ENCODE measurements at regions not wholly inside any gene's neighbourhood (a gene's known extent, or its start where the extent isn't known, plus 50 kb on each side); places are given as distances from the start of the nearest gene placed in this dataset.

- Mint-ChIP-seq H3K27me3 (no peaks in the 10 kb centered on the region), H3K4me1 (peaks cover 58% of the 10 kb centered on the region), H3K9me3 (no peaks in the 10 kb centered on the region), H3K4me3 (peak overlapping the region; percentile 98), H3K36me3 (no peaks in the 10 kb centered on the region), H3K27ac (peak overlapping the region; percentile 99)
Observed at GRCh38 chr4:184536065-184536880, 61.9 kb upstream of the IRF2 start.

GRCh38 chr4:184534511-184535391 lies 60.4 kb upstream of the IRF2 start:
- peaks cover 69% of the 10 kb centered on the region for H3K4me1 Mint-ChIP-seq
- H3K27ac Mint-ChIP-seq = peak overlapping the region; percentile 92
- H3K9me3 Mint-ChIP-seq = no peaks in the 10 kb centered on the region
- no peaks in the 10 kb centered on the region for H3K27me3 Mint-ChIP-seq
- peak overlapping the region; percentile 98 for H3K4me3 Mint-ChIP-seq
- no peaks in the 10 kb centered on the region for H3K36me3 Mint-ChIP-seq

- Mint-ChIP-seq H3K36me3 (no peaks in the 10 kb centered on the region), H3K27ac (peak overlapping the region; percentile 90), H3K4me1 (peaks cover 74% of the 10 kb centered on the region), H3K9me3 (no peaks in the 10 kb centered on the region), H3K4me3 (no peak overlapping the region), H3K27me3 (no peaks in the 10 kb centered on the region)
Observed at GRCh38 chr4:184533908-184534307, 59.6 kb upstream of the IRF2 start.

- Mint-ChIP-seq H3K27ac (no peak overlapping the region), H3K4me3 (no peak overlapping the region), H3K36me3 (peaks cover 2% of the 10 kb centered on the region), H3K4me1 (peaks cover 65% of the 10 kb centered on the region), H3K27me3 (no peaks in the 10 kb centered on the region), H3K9me3 (no peaks in the 10 kb centered on the region)
Observed at GRCh38 chr4:184531008-184531407, 56.7 kb upstream of the IRF2 start.

GRCh38 chr4:184529283-184529682 lies 54.9 kb upstream of the IRF2 start:
- no peaks in the 10 kb centered on the region for H3K27me3 Mint-ChIP-seq
- H3K4me3 Mint-ChIP-seq = no peak overlapping the region
- peak overlapping the region; percentile 35 for H3K27ac Mint-ChIP-seq
- peaks cover 6% of the 10 kb centered on the region for H3K9me3 Mint-ChIP-seq
- H3K4me1 Mint-ChIP-seq = peaks cover 47% of the 10 kb centered on the region
- peaks cover 8% of the 10 kb centered on the region for H3K36me3 Mint-ChIP-seq

GRCh38 chr4:184528713-184529112 lies 54.4 kb upstream of the IRF2 start:
- H3K36me3 Mint-ChIP-seq = peaks cover 8% of the 10 kb centered on the region
- H3K4me3 Mint-ChIP-seq = no peak overlapping the region
- no peaks in the 10 kb centered on the region for H3K27me3 Mint-ChIP-seq
- H3K27ac Mint-ChIP-seq = no peak overlapping the region
- peaks cover 45% of the 10 kb centered on the region for H3K4me1 Mint-ChIP-seq
- peaks cover 6% of the 10 kb centered on the region for H3K9me3 Mint-ChIP-seq

- H3K4me1 Mint-ChIP-seq = peaks cover 38% of the 10 kb centered on the region
Observed at GRCh38 chr4:184528051-184528450, 53.7 kb upstream of the IRF2 start.

GRCh38 chr4:184526228-184526627 lies 51.9 kb upstream of the IRF2 start:
- Mint-ChIP-seq H3K27ac (no peak overlapping the region), H3K9me3 (peaks cover 11% of the 10 kb centered on the region), H3K4me1 (peaks cover 25% of the 10 kb centered on the region), H3K36me3 (peaks cover 8% of the 10 kb centered on the region), H3K27me3 (no peaks in the 10 kb centered on the region), H3K4me3 (no peak overlapping the region)

More at GRCh38 chr4:184528051-184528450, 53.7 kb upstream of the IRF2 start:
- Mint-ChIP-seq H3K9me3 (peaks cover 6% of the 10 kb centered on the region), H3K36me3 (peaks cover 8% of the 10 kb centered on the region), H3K4me3 (no peak overlapping the region), H3K27ac (no peak overlapping the region), H3K27me3 (no peaks in the 10 kb centered on the region)

All from activated naive CD4-positive, alpha-beta T cell treated with anti-CD3 and anti-CD28 coated beads, Interleukin-2, amount 50 U/mL, for 24 hours (primary cell).